ENCODE measurements at regions not wholly inside any gene's neighbourhood (a gene's known extent, or its start where the extent isn't known, plus 50 kb on each side); places are given as distances from the start of the nearest gene placed in this dataset.

DNA sequence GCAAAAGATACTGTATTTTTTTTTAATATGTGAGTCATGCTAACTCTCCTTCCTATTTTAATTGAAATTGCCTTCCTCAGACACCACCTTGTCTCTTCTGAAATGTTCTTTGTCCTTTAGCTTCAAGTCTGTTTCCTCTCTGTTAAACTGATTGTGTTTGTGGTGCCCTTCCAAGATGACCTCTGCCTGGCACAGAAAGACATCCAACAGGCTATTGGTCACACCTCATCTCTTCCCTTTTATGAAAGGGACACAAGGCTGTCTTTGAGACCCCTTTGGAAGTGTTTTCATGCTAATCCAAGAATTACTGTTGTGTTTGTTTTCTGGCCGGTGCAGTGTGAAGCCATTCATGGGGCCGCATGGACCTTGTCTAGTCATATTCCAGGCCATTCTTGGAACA lies 94.0 kb upstream of the PIK3C3 start:
- TF ChIP-seq FOXP2 (optimal IDR thresholded peaks at IDR 0.05; ENCODE audit: borderline replicate concordance, extremely low read depth, extremely low read length, insufficient read depth) (no peak), TAF1 (IDR thresholded peaks at IDR 0.05; ENCODE audit: borderline replicate concordance, insufficient read depth, low read length) (no peak), POLR2AphosphoS5 (IDR thresholded peaks at IDR 0.05; ENCODE audit: low read depth, low read length) (no peak)

Data from PFSK-1 (cell line).